CD1c-positive myeloid dendritic cell (primary cell): ENCODE measurements at regions not wholly inside any gene's neighbourhood (a gene's known extent, or its start where the extent isn't known, plus 50 kb on each side); places are given as distances from the start of the nearest gene placed in this dataset.
A peak's percentile ranks its signal among the peaks of the same experiment; 100 is the strongest.
"Not testable (repeated sequence)": the region's sequence is repeated elsewhere in the genome, so short reads cannot be mapped to it uniquely, and the experiment has no call there.

Experiments
- DNase-seq: peaks from one replicate; pipeline ENCODE4 v3.0.0-alpha.2; 2016; ENCODE audit errors: extremely low spot score

- no peak for DNase-seq
Measured at GRCh38 chr1:217040711-217041455, 317.7 kb upstream of the ESRRG start.

- no peak for DNase-seq
Measured at GRCh38 chr1:217039926-217040325, 316.7 kb upstream of the ESRRG start.

GRCh38 chr1:217039139-217039538 lies 315.9 kb upstream of the ESRRG start:
- not testable (repeated sequence) for DNase-seq

- DNase-seq = no peak
Measured at GRCh38 chr1:217036757-217037156, 313.5 kb upstream of the ESRRG start.

- no peak for DNase-seq
Measured at GRCh38 chr1:217032715-217033367, 309.6 kb upstream of the ESRRG start.

- DNase-seq = no peak
Measured at GRCh38 chr1:217029281-217030157, 306.3 kb upstream of the ESRRG start.

- peak; percentile 8 for DNase-seq
Measured at GRCh38 chr1:217027403-217028080, 304.3 kb upstream of the ESRRG start.

- no peak for DNase-seq
Measured at GRCh38 chr1:217026531-217026930, 303.3 kb upstream of the ESRRG start.

- no peak for DNase-seq
Measured at GRCh38 chr1:217025381-217025780, 302.2 kb upstream of the ESRRG start.

GRCh38 chr1:217024911-217025310 lies 301.7 kb upstream of the ESRRG start:
- no peak for DNase-seq

- DNase-seq = no peak
Measured at GRCh38 chr1:217021956-217022355, 298.7 kb upstream of the ESRRG start.

- DNase-seq = no peak
Measured at GRCh38 chr1:217021400-217021799, 298.2 kb upstream of the ESRRG start.

GRCh38 chr1:217019475-217019874 lies 296.2 kb upstream of the ESRRG start:
- DNase-seq = no peak

- no peak for DNase-seq
Measured at GRCh38 chr1:217018648-217019047, 295.4 kb upstream of the ESRRG start.

- no peak for DNase-seq
Measured at GRCh38 chr1:217017165-217017564, 293.9 kb upstream of the ESRRG start.

GRCh38 chr1:217014066-217014465 lies 290.8 kb upstream of the ESRRG start:
- DNase-seq = no peak

GRCh38 chr1:217012659-217013058 lies 289.4 kb upstream of the ESRRG start:
- DNase-seq = no peak

- no peak for DNase-seq
Measured at GRCh38 chr1:217011097-217011496, 287.9 kb upstream of the ESRRG start.

GRCh38 chr1:217010253-217010652 lies 287.0 kb upstream of the ESRRG start:
- no peak for DNase-seq

GRCh38 chr1:217009376-217009775 lies 286.1 kb upstream of the ESRRG start:
- no peak for DNase-seq

GRCh38 chr1:217004776-217005436 lies 281.7 kb upstream of the ESRRG start:
- DNase-seq = no peak
